HEK293 (cell line): ENCODE measurements at regions not wholly inside any gene's neighbourhood (a gene's known extent, or its start where the extent isn't known, plus 50 kb on each side); places are given as distances from the start of the nearest gene placed in this dataset.

Experiments
- CTCF ChIP-seq: fragments of 450-650 bp; formaldehyde crosslinking; IDR thresholded peaks from 2 replicates; pipeline ENCODE4 v1.5.1; 2016; ENCODE audit warnings: missing biosample characterization, missing genetic modification characterization
- ZFP3 ChIP-seq: fragments of 450-650 bp; formaldehyde crosslinking; IDR thresholded peaks from 2 replicates; pipeline ENCODE4 v1.5.1; 2016; ENCODE audit warnings: low read depth, missing biosample characterization, missing genetic modification characterization
- ZNF184 ChIP-seq: fragments of 450-650 bp; IDR thresholded peaks from 2 replicates; pipeline ENCODE4 v1.5.1; 2018; ENCODE audit warnings: missing biosample characterization, mild to moderate bottlenecking, missing genetic modification characterization
- ZNF274 ChIP-seq, 2 experiments: fragments of 200-500 bp in 1 of 2; fragments of 450-650 bp in 1 of 2; sonication (Bioruptor generic) in 1 of 2; formaldehyde crosslinking in 1 of 2; IDR thresholded peaks; 2 replicates each; pipeline versions ENCODE4 v1.5.1 to v1.6.1; 2014 to 2016; ENCODE audit warnings: borderline replicate concordance in 1 of 2, inconsistent platforms in 1 of 2, low read length in 1 of 2, missing biosample characterization in 1 of 2, missing genetic modification characterization in 1 of 2
- ZNF354C ChIP-seq: fragments of 450-650 bp; formaldehyde crosslinking; IDR thresholded peaks from 2 replicates; pipeline ENCODE4 v1.5.1; 2016; ENCODE audit warnings: missing biosample characterization, missing genetic modification characterization, low read depth, borderline replicate concordance
- ZNF558 ChIP-seq: fragments of 450-650 bp; formaldehyde crosslinking; IDR thresholded peaks from 2 replicates; pipeline ENCODE4 v1.5.1; 2016; ENCODE audit warnings: missing biosample characterization, missing genetic modification characterization
- TF ChIP-seq, protein P1 (sequence below): fragments of 450-650 bp; formaldehyde crosslinking; IDR thresholded peaks from 2 replicates; pipeline ENCODE4 v1.5.1; 2016; ENCODE audit warnings: missing biosample characterization, missing genetic modification characterization, borderline replicate concordance

DNA sequence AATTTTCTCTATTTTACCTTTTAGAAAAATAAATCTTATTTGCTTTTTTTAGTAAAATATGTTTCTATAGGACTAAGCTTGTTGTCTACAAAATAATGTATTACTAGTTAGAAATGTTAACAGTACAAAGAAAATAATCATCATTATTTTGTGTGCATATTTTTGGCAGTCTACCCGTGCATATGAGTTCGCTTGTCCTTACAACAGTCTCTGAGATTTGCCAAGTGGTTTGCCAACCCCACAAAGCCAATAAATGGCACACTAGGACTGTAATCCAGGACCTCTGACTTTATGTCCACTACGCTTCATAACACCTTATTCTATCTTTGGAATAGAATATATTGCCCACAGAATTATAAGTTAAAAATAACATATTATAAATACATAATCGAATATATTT is 152.0 kb downstream of the KCNJ2 start:
- TF ChIP-seq CTCF (tag by site-specific recombination) = no peak
- TF ChIP-seq ZNF274 (IDR thresholded peaks at IDR 0.05; ENCODE audit: low read length) = no peak
- no peak for TF ChIP-seq ZNF274 (tag by site-specific recombination; IDR thresholded peaks at IDR 0.05; ENCODE audit: borderline replicate concordance)
- no peak for TF ChIP-seq ZNF354C (tag by site-specific recombination)
- no peak for TF ChIP-seq ZNF184 (tag by site-specific recombination)
- TF ChIP-seq, protein P1, sequence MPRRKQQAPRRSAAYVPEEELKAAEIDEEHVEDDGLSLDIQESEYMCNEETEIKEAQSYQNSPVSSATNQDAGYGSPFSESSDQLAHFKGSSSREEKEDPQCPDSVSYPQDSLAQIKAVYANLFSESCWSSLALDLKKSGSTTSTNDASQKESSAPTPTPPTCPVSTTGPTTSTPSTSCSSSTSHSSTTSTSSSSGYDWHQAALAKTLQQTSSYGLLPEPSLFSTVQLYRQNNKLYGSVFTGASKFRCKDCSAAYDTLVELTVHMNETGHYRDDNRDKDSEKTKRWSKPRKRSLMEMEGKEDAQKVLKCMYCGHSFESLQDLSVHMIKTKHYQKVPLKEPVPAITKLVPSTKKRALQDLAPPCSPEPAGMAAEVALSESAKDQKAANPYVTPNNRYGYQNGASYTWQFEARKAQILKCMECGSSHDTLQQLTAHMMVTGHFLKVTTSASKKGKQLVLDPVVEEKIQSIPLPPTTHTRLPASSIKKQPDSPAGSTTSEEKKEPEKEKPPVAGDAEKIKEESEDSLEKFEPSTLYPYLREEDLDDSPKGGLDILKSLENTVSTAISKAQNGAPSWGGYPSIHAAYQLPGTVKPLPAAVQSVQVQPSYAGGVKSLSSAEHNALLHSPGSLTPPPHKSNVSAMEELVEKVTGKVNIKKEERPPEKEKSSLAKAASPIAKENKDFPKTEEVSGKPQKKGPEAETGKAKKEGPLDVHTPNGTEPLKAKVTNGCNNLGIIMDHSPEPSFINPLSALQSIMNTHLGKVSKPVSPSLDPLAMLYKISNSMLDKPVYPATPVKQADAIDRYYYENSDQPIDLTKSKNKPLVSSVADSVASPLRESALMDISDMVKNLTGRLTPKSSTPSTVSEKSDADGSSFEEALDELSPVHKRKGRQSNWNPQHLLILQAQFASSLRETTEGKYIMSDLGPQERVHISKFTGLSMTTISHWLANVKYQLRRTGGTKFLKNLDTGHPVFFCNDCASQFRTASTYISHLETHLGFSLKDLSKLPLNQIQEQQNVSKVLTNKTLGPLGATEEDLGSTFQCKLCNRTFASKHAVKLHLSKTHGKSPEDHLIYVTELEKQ (tag by site-specific recombination) = no peak
- no peak for TF ChIP-seq ZNF558 (tag by site-specific recombination)
- TF ChIP-seq ZFP3 (tag by site-specific recombination) = no peak
